Esophagus muscularis mucosa (tissue), 3 donors: ENCODE measurements at regions not wholly inside any gene's neighbourhood (a gene's known extent, or its start where the extent isn't known, plus 50 kb on each side); places are given as distances from the start of the nearest gene placed in this dataset.

Experiments
- CTCF ChIP-seq, 3 experiments: fragments of 200-600 bp in 2 of 3; fragments of 450-650 bp in 1 of 3; sonication (generic) in 2 of 3; IDR thresholded peaks; one replicate each; pipeline ENCODE4 v1.5.1; 2017 to 2019; ENCODE audit warnings: antibody characterized with exemption in 3 of 3, mild to moderate bottlenecking in 2 of 3, moderate library complexity in 1 of 3
- POLR2AphosphoS5 ChIP-seq, 2 donors: sonication (generic); formaldehyde crosslinking; IDR thresholded peaks; one replicate each; pipeline ENCODE4 v1.6.1; 2017; ENCODE audit warnings: antibody characterized with exemption in 2 of 2

DNA sequence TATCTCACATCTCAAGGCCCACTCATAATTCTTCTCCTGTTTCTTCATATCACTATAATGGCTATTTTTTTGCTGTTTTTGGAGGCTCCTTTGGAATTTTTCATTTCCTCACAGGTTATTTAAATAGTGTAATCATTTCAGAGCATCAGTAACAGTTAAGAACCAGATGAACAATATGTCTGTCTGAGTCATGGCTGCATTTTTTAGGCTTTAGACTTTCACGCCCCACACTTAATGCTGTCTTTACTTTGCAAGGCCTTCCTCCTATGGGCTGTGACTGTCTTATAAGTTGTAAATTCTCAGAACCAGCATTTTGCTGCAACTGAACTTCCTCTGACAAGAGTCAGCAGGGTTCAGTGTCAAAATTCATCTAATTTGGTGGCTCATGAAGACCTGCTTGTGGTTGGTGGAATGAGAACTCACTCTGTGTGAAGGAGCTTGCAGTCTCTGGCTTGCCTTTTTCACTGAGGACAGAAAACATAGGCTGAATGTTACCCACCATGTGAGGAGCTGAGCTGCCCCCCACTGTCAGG lies 56.1 kb upstream of the NLGN4Y start:
- no peak for TF ChIP-seq CTCF (IDR thresholded peaks at IDR 0.05)
- no peak for TF ChIP-seq POLR2AphosphoS5 (IDR thresholded peaks at IDR 0.05)
